ENCODE measurements at regions not wholly inside any gene's neighbourhood (a gene's known extent, or its start where the extent isn't known, plus 50 kb on each side); places are given as distances from the start of the nearest gene placed in this dataset.

GRCh38 chr2:215699700-215700538 is 264.1 kb upstream of the FN1 start:
- Histone ChIP-seq H3K36me3 (ENCODE audit: control insufficient read depth in 2 of 2, insufficient read depth in 2 of 2, low read length in 1 of 2) (no peaks in the 10 kb centered on the region), H3K4me2 (ENCODE audit: control insufficient read depth, insufficient read depth) (no peak overlapping the region), H3K4me3 (no peak overlapping the region), H2AFZ (ENCODE audit: control insufficient read depth, low read depth, low read length) (no peak overlapping the region), H3K4me1 (ENCODE audit: control insufficient read depth, insufficient read depth, low read length) (no peaks in the 10 kb centered on the region), H3K9me3 (replicated peaks; ENCODE audit: control insufficient read depth, insufficient read depth, low read length) (peaks cover 5% of the 10 kb centered on the region; the same call in 2 of the 3 replicates), H3K27ac (ENCODE audit: control insufficient read depth, insufficient read depth) (no peak overlapping the region), H3K79me2 (ENCODE audit: control insufficient read depth, insufficient read depth, low read length) (no peaks in the 10 kb centered on the region), H3K9ac (ENCODE audit: control insufficient read depth, insufficient read depth, low read length) (no peak overlapping the region), H4K20me1 (ENCODE audit: control insufficient read depth, insufficient read depth) (no peaks in the 10 kb centered on the region), H3K27me3 (replicated peaks in 1 of 2; ENCODE audit: control insufficient read depth in 2 of 2, insufficient read depth in 2 of 2, low read length in 1 of 2) (no peaks in the 10 kb centered on the region)
- no TSS peak for BruUV-seq (replicated peaks)
- in situ Hi-C loops (cut with MboI) (no loop called here), intact Hi-C loops (cut with micrococcal nuclease; ENCODE audit: unreplicated experiment) (no loop called here)
- ChIA-PET POLR2A (interaction anchor here (0.7 kb wide), 1 partner anchor 86 kb away, joined by 3 read pairs; no protein-coding TSS in a partner anchor), CTCF (interaction anchor here (0.5 to 1.4 kb wide), 2 partner anchors 11 to 765 kb away, joined by 3 to 4 read pairs; no protein-coding TSS in a partner anchor), SMC1A (ENCODE audit: uncharacterized antibody, unreplicated experiment) (interaction anchor here (1.0 to 1.8 kb wide), 2 partner anchors 11 to 131 kb away, joined by 3 to 7 read pairs; no protein-coding TSS in a partner anchor), RAD21 (ENCODE audit: unreplicated experiment) (interaction anchor here (2.0 kb wide), 1 partner anchor 112 kb away, joined by 5 read pairs; no protein-coding TSS in a partner anchor)
- DNase-seq (ENCODE audit: low read depth, low spot score), result no peak
- ATAC-seq, result no peak
- 41% methylated on average over 2 of the region's 2 CpGs for WGBS (ENCODE audit: insufficient coverage, insufficient replicate concordance, low lambda C conversion rate, missing lambda C conversion rate)
- TF ChIP-seq ZBTB40 (IDR thresholded peaks at IDR 0.05; ENCODE audit: borderline replicate concordance) (no peak), SPI1 (IDR thresholded peaks at IDR 0.05; ENCODE audit: borderline replicate concordance, insufficient read depth, low read depth, low read length) (peak; percentile 51; the same call in 1 of the 2 replicates)
- FAIRE-seq, result no peak
